HepG2 (cell line): ENCODE measurements at regions not wholly inside any gene's neighbourhood (a gene's known extent, or its start where the extent isn't known, plus 50 kb on each side); places are given as distances from the start of the nearest gene placed in this dataset.

Source experiments
- ATAC-seq: fragments of 200-7000 bp; cut with Tn5 transposase; 3 replicates; pipeline ENCODE4 v1.9.1; 2020; ENCODE audit warnings: mild to moderate bottlenecking, moderate library complexity
- BruUV-seq: library from RNA; stranded (reverse); fragments of 400-500 nt; replicated peaks from 2 replicates; lab custom pipeline; 2021; lab: Mats Ljungman, UMichigan
- CTCF ChIA-PET: fragments of 300-600 bp; formaldehyde crosslinking; extraction: SDS; loops from one replicate; lab custom pipeline; 2021; ENCODE audit warnings: low total read pairs, inconsistent platforms, low intra/inter-chr PET ratio; lab: Yijun Ruan, JAX
- POLR2A ChIA-PET: fragments of 350-600 bp; sonication (Branson Sonifier 250); formaldehyde crosslinking; loops from one replicate; lab custom pipeline; 2020; ENCODE audit warnings: antibody characterized with exemption, inconsistent platforms; lab: Yijun Ruan, JAX
- DNase-seq: peaks from one replicate; pipeline ENCODE4 v3.0.0-alpha.2; 2015; ENCODE audit warnings: low spot score
- FAIRE-seq: peaks from 3 replicates; lab custom pipeline; 2011; peaks lifted over from hg19 to GRCh38; lab: Jason Lieb, UNC
- H2AFZ ChIP-seq: one replicate; pipeline ENCODE4 v1.6.1; 2011; ENCODE audit warnings: low read length, inconsistent platforms
- H3K27ac ChIP-seq: fragments of 300-600 bp; 3 replicates; pipeline ENCODE4 v1.8.0; 2011; ENCODE audit warnings: mixed run types, mild to moderate bottlenecking, mixed read lengths, low read length, inconsistent platforms; ENCODE audit not compliant: insufficient read depth; ENCODE audit errors: extremely low read length
- H3K27me3 ChIP-seq, 2 experiments: fragments of 200-600 bp in 1 of 2; 2 replicates in 1 of 2; 3 replicates in 1 of 2; pipeline versions ENCODE4 v1.6.0 to v1.8.0; 2011; ENCODE audit warnings: low read length in 2 of 2, mild to moderate bottlenecking in 2 of 2, moderate library complexity in 2 of 2, inconsistent platforms in 1 of 2; ENCODE audit not compliant: insufficient read depth in 2 of 2, control insufficient read depth in 1 of 2
- H3K36me3 ChIP-seq, 2 experiments: fragments of 200-600 bp in 1 of 2; replicated peaks in 1 of 2; 2 replicates in 1 of 2; 3 replicates in 1 of 2; pipeline versions ENCODE4 v1.5.1 to v1.8.0; 2011; ENCODE audit warnings: low read length in 2 of 2, inconsistent platforms in 1 of 2; ENCODE audit not compliant: insufficient read depth in 2 of 2, control insufficient read depth in 1 of 2
- H3K4me1 ChIP-seq: 2 replicates; pipeline ENCODE4 v1.5.1; 2012; ENCODE audit warnings: low read length, inconsistent platforms; ENCODE audit not compliant: insufficient read depth
- H3K4me2 ChIP-seq: 2 replicates; pipeline ENCODE4 v1.6.0; 2011; ENCODE audit warnings: low read depth, low read length, inconsistent platforms
- H3K4me3 ChIP-seq, 3 experiments: fragments of 200-600 bp in 1 of 3; sonication (generic), shearing (Covaris generic) in 1 of 3; replicated peaks in 1 of 3; 2 replicates each; pipeline ENCODE4 v1.5.1; 2011 to 2016; ENCODE audit warnings: low read length in 3 of 3, inconsistent platforms in 2 of 3, low read depth in 2 of 3, mild to moderate bottlenecking in 2 of 3, control low read depth in 1 of 3, mixed read lengths in 1 of 3; ENCODE audit not compliant: insufficient read depth in 1 of 3
- H3K79me2 ChIP-seq: one replicate; pipeline ENCODE4 v1.6.1; 2011; ENCODE audit warnings: low read length, inconsistent platforms; ENCODE audit not compliant: insufficient read depth
- H3K9ac ChIP-seq: 2 replicates; pipeline ENCODE4 v1.6.0; 2011; ENCODE audit warnings: mild to moderate bottlenecking, low read depth, low read length, inconsistent platforms; ENCODE audit not compliant: insufficient read depth
- H3K9me3 ChIP-seq: 2 replicates; pipeline ENCODE4 v1.5.1; 2012; ENCODE audit warnings: mild to moderate bottlenecking, low read length
- H4K20me1 ChIP-seq: 2 replicates; pipeline ENCODE4 v1.6.0; 2011; ENCODE audit warnings: inconsistent platforms, mild to moderate bottlenecking, low read length, moderate library complexity; ENCODE audit not compliant: insufficient read depth
- CEBPG ChIP-seq: IDR thresholded peaks from 2 replicates; pipeline ENCODE4 v1.6.1; 2016
- CHD4 ChIP-seq: fragments of 200-600 bp; sonication (generic); IDR thresholded peaks from 2 replicates; pipeline ENCODE4 v1.7.0; 2017; ENCODE audit warnings: mild to moderate bottlenecking, low read length, borderline replicate concordance
- FOXK1 ChIP-seq: sonication (generic); formaldehyde crosslinking; IDR thresholded peaks from 2 replicates; pipeline ENCODE4 v1.4.0; 2020; ENCODE audit warnings: low read depth, missing genetic modification reagents, borderline replicate concordance
- ZNF17 ChIP-seq: sonication (generic); formaldehyde crosslinking; IDR thresholded peaks from 2 replicates; pipeline ENCODE4 v1.5.0; 2020; ENCODE audit warnings: mild to moderate bottlenecking, missing genetic modification reagents
- ZNF672 ChIP-seq: sonication (generic); formaldehyde crosslinking; IDR thresholded peaks from 2 replicates; pipeline ENCODE4 v1.8.1; 2022; ENCODE audit warnings: missing genetic modification reagents
- WGBS: methylation state at CpG from one replicate; pipeline ENCODE4 v1.1.6; 2017; ENCODE audit warnings: low lambda C conversion rate; 5-methylcytosine and 5-hydroxymethylcytosine counted together
- in situ Hi-C: cut with HindIII; loops from 2 replicates; pipeline ENCODE4 v1.10.0; 2017; ENCODE audit warnings: low pct_unique_long_range_greater_than_20kb; ENCODE audit not compliant: extremely low pct_ligation_motif_present
- intact Hi-C: fragments of 100-400 bp; cut with micrococcal nuclease; formaldehyde crosslinking; loops from one replicate; pipeline ENCODE4 v1.10.0; 2022; ENCODE audit not compliant: unreplicated experiment
- TF ChIP-seq, protein P1 (sequence below): sonication (generic); formaldehyde crosslinking; IDR thresholded peaks from 2 replicates; pipeline ENCODE4 v1.4.0; 2020; ENCODE audit warnings: mild to moderate bottlenecking, missing genetic modification reagents, borderline replicate concordance
- TF ChIP-seq, protein P2 (sequence below): sonication (generic); formaldehyde crosslinking; IDR thresholded peaks from 2 replicates; pipeline ENCODE4 v1.5.1; 2020; ENCODE audit warnings: mild to moderate bottlenecking, missing genetic modification reagents, moderate library complexity
- TF ChIP-seq, protein P3 (sequence below): sonication (generic); IDR thresholded peaks from 2 replicates; pipeline ENCODE4 v1.6.1; 2016; ENCODE audit warnings: low read depth, borderline replicate concordance

DNA sequence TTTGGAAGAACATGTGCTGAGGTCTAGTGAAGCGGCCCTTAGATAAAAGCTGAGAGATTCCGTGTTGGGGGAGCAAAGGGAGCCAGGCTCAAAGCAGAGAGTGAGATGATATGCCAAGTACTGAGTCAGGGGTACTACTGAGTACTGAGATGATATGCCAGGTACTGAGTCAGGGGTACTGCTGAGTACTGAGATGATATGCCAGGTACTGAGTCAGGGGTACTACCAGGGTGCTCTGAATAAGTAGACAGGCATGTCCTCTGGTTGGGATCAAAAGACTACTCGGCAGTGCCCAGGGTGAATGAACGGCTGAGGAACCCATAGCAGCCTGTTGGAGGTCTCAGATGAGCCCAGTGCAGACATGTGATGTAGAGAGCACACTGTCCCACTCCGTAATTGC, 239.0 kb downstream of the SOX9 start:
- Histone ChIP-seq H4K20me1 (no peaks in the 10 kb centered on the region), H3K4me3 (no peak overlapping the region), H3K79me2 (no peaks in the 10 kb centered on the region), H3K27ac (no peak overlapping the region), H3K36me3 (no peaks in the 10 kb centered on the region; a peak in 1 of 5 replicates), H3K4me2 (no peak overlapping the region), H2AFZ (no peak overlapping the region), H3K9me3 (no peaks in the 10 kb centered on the region), H3K9ac (no peak overlapping the region), H3K27me3 (no peaks in the 10 kb centered on the region), H3K4me1 (peaks cover 51% of the 10 kb centered on the region)
- in situ Hi-C loops, result no loop called here
- ChIA-PET POLR2A (no interaction called here), CTCF (no interaction called here)
- BruUV-seq, result no TSS peak
- FAIRE-seq (no peak), DNase-seq (no peak), ATAC-seq (no peak)
- over 99% methylated on average over 5 of the region's 5 CpGs for WGBS
- TF ChIP-seq, protein P1, sequence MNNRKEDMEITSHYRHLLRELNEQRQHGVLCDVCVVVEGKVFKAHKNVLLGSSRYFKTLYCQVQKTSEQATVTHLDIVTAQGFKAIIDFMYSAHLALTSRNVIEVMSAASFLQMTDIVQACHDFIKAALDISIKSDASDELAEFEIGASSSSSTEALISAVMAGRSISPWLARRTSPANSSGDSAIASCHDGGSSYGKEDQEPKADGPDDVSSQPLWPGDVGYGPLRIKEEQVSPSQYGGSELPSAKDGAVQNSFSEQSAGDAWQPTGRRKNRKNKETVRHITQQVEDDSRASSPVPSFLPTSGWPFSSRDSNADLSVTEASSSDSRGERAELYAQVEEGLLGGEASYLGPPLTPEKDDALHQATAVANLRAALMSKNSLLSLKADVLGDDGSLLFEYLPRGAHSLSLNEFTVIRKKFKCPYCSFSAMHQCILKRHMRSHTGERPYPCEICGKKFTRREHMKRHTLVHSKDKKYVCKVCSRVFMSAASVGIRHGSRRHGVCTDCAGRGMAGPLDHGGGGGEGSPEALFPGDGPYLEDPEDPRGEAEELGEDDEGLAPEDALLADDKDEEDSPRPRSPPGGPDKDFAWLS (CRISPR knock-in tag), result no peak
- TF ChIP-seq CEBPG (CRISPR knock-in tag) (no peak), FOXK1 (no peak), ZNF17 (CRISPR knock-in tag) (no peak), CHD4 (no peak), ZNF672 (CRISPR knock-in tag) (no peak)
- TF ChIP-seq, protein P2, sequence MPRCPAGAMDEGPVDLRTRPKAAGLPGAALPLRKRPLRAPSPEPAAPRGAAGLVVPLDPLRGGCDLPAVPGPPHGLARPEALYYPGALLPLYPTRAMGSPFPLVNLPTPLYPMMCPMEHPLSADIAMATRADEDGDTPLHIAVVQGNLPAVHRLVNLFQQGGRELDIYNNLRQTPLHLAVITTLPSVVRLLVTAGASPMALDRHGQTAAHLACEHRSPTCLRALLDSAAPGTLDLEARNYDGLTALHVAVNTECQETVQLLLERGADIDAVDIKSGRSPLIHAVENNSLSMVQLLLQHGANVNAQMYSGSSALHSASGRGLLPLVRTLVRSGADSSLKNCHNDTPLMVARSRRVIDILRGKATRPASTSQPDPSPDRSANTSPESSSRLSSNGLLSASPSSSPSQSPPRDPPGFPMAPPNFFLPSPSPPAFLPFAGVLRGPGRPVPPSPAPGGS (CRISPR knock-in tag), result no peak
- TF ChIP-seq, protein P3, sequence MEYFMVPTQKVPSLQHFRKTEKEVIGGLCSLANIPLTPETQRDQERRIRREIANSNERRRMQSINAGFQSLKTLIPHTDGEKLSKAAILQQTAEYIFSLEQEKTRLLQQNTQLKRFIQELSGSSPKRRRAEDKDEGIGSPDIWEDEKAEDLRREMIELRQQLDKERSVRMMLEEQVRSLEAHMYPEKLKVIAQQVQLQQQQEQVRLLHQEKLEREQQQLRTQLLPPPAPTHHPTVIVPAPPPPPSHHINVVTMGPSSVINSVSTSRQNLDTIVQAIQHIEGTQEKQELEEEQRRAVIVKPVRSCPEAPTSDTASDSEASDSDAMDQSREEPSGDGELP, result no peak
- intact Hi-C loops, result no loop called here
